ENCODE measurements at regions not wholly inside any gene's neighbourhood (a gene's known extent, or its start where the extent isn't known, plus 50 kb on each side); places are given as distances from the start of the nearest gene placed in this dataset.

- no peak for TF ChIP-seq CTCF (IDR thresholded peaks at IDR 0.05)
- ATAC-seq (no peak), DNase-seq (no peak)
- no peaks in the 10 kb centered on the region for H3K36me3 ChIP-seq
- H3K27me3 ChIP-seq: no peaks in the 10 kb centered on the region
- no peak overlapping the region for H3K4me3 ChIP-seq
- no peaks in the 10 kb centered on the region for H3K9me3 ChIP-seq
- WGBS, 2 donors: 79 to 93% methylated on average over 1 of the region's 1 CpG
- H3K4me1 ChIP-seq: no peaks in the 10 kb centered on the region
- intact Hi-C loops (cut with DNase I): no loop called here
- no peak overlapping the region for H3K27ac ChIP-seq
Measured at GRCh38 chr18:64618390-64618789, 469.5 kb upstream of the LINC00305 start.

GRCh38 chr18:64615021-64615420 is 466.1 kb upstream of the LINC00305 start:
- no peaks in the 10 kb centered on the region for H3K4me1 ChIP-seq
- no peak overlapping the region for H3K4me3 ChIP-seq
- ATAC-seq: no peak
- H3K9me3 ChIP-seq: peaks cover 0 to 4% (median 0%) of the 10 kb centered on the region in 11 donors
- H3K36me3 ChIP-seq: no peaks in the 10 kb centered on the region
- no peaks in the 10 kb centered on the region for H3K27me3 ChIP-seq
- TF ChIP-seq CTCF (IDR thresholded peaks at IDR 0.05): no peak
- DNase-seq: no peak
- intact Hi-C loops (cut with DNase I): no loop called here
- WGBS, 2 donors: 61 to 62% methylated on average over 1 of the region's 1 CpG
- H3K27ac ChIP-seq: no peak overlapping the region

GRCh38 chr18:64614446-64614845 is 465.6 kb upstream of the LINC00305 start:
- Histone ChIP-seq H3K27me3 (no peaks in the 10 kb centered on the region), H3K4me1 (no peaks in the 10 kb centered on the region), H3K27ac (no peak overlapping the region), H3K9me3 (peaks cover 0 to 4% (median 0%) of the 10 kb centered on the region in 11 donors), H3K36me3 (no peaks in the 10 kb centered on the region), H3K4me3 (no peak overlapping the region)
- 77 to 81% methylated on average over 1 of the region's 1 CpG for WGBS, 2 donors
- intact Hi-C loops (cut with DNase I): no loop called here
- ATAC-seq (no peak), DNase-seq (no peak)
- no peak for TF ChIP-seq CTCF (IDR thresholded peaks at IDR 0.05)

GRCh38 chr18:64592246-64592645 is 443.4 kb upstream of the LINC00305 start:
- Histone ChIP-seq H3K36me3 (no peaks in the 10 kb centered on the region), H3K9me3 (peaks cover 0 to 6% (median 0%) of the 10 kb centered on the region in 11 donors), H3K4me1 (no peaks in the 10 kb centered on the region), H3K27me3 (no peaks in the 10 kb centered on the region), H3K4me3 (no peak overlapping the region), H3K27ac (no peak overlapping the region)
- ATAC-seq: no peak
- TF ChIP-seq CTCF (IDR thresholded peaks at IDR 0.05): no peak
- intact Hi-C loops (cut with DNase I): no loop called here
- no peak for DNase-seq
- 96 to 100% methylated on average over 1 of the region's 1 CpG for WGBS, 2 donors

GRCh38 chr18:64589000-64589399 is 440.1 kb upstream of the LINC00305 start:
- intact Hi-C loops (cut with DNase I): no loop called here
- ATAC-seq (no peak), DNase-seq (no peak)
- TF ChIP-seq CTCF (IDR thresholded peaks at IDR 0.05): no peak
- H3K27ac ChIP-seq: no peak overlapping the region
- no peaks in the 10 kb centered on the region for H3K27me3 ChIP-seq
- no peaks in the 10 kb centered on the region for H3K4me1 ChIP-seq
- WGBS, 2 donors: 65 to 73% methylated on average over 3 of the region's 3 CpGs
- H3K4me3 ChIP-seq: no peak overlapping the region
- H3K36me3 ChIP-seq: no peaks in the 10 kb centered on the region
- no peaks in the 10 kb centered on the region for H3K9me3 ChIP-seq

Measured in heart right ventricle (tissue), 16 donors.